Inflammatory macrophage (primary cell): ENCODE measurements at regions not wholly inside any gene's neighbourhood (a gene's known extent, or its start where the extent isn't known, plus 50 kb on each side); places are given as distances from the start of the nearest gene placed in this dataset.
"Not testable (repeated sequence)": the region's sequence is repeated elsewhere in the genome, so short reads cannot be mapped to it uniquely, and the experiment has no call there.

Experiments
- DNase-seq, 2 donors: peaks; one replicate each; pipeline ENCODE4 v3.0.0-alpha.2; 2020 to 2022

DNA sequence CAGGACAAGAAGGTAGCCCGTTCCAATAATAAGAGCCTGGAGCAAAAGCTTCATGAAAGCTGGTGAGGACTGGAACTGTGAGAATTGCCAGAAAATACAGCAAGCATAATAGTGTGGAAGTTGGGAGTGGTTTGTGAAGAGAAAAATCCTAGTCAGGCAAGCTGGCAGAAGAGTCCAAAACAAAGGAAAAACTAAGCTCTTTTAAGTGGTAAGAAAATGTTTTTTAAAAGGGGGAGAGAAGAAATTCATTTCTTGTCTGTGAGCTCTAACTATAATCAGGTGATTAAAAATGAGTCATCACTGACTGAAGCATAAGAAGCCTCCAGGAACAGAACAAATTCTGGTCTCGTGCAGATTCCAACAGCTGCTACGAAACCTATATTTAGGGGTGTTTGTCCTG, 102.6 kb downstream of the CAAP1 start:
- DNase-seq, result no peak

DNA sequence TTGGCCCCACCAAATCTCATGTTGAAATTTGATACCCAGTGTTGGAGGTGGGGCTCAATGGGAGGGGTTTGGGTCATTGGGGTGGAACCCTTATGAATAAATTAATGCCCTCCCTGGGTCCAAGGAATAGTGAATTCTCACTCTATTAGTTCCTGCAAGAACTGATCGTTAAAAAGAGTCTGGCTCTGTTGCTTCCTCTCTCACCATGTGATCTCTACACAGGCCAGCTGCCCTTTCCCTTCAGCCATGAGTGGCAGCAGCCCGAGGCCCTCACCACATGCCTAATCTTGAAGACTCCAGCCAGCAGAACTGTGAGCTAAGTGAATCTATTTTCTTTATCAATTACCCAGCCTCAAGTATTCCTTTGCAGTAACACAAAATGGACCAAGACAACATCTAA, 106.0 kb downstream of the CAAP1 start:
- DNase-seq, result no peak

DNA sequence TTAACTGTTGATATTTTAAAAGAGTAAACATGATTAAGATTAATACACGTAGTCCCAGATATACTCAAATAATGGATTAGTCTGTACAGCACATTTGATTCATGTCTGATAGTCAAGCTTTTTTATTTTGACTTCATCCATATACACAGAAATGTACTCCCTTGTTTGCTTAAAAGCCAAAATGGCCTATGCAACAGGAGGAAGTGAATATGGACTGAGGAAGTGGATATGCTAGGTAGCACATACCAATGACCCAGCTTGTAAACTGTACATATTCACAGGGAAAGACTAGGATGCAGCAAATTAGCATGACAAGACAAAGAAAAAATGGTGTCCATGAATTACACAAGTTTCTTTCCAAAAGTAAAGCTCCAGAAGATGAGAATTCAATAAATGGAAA, 109.7 kb downstream of the CAAP1 start:
- DNase-seq, result no peak

DNA sequence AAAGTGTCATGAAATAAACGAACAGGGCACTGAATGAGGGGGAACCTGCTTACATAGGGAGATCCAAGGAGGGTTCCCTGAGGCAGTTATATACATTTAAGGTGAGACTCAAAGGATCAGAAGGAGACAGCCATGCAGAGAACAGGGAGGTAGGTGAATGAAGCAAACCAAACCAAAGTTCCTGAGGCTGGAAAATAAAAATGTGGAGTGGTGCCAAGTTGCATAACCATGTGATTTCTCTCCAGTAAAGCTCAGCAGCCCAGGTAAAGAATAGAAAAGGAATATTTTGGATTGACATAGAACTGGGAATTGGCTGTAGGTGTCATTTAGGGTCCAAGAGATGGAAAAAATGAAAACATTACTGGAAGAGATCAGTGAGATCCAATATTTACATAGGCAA, 110.7 kb downstream of the CAAP1 start:
- no peak for DNase-seq

DNA sequence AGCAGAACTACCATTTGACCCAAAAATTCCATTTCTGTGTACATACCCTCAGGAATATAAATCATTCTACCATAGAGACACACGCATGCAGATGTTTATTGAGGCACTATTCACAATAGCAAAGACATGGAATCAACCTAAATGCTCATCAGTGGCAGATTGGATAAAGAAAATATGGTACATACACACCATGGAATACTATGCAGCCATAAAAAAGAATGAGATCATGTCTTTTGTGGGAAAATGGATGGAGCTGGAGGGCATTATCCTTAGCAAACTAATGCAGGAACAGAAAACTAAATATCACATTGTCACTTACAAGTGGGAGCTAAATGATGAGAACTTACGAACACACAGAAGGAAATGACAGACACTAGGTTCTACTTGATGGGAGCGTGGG, 112.3 kb downstream of the CAAP1 start:
- not testable (repeated sequence) for DNase-seq

DNA sequence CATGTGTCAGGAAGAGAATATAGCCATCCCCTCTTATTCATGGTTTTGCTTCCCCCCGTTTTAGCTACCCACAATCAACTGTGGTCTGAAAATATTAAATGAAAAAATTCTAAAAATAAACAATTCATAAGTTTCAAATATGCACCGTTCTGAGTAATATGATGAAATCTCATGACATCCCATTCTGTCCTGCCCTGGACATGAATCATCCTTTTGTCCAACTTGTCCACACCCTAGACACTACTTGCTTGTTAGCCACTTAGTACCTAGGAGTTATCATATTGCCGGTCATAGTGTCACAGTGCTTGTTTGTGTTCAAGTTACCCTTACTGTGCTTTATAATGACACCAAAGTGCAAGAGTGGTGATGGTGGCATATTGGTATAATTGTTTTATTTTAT, 113.5 kb downstream of the CAAP1 start:
- DNase-seq, result no peak

DNA sequence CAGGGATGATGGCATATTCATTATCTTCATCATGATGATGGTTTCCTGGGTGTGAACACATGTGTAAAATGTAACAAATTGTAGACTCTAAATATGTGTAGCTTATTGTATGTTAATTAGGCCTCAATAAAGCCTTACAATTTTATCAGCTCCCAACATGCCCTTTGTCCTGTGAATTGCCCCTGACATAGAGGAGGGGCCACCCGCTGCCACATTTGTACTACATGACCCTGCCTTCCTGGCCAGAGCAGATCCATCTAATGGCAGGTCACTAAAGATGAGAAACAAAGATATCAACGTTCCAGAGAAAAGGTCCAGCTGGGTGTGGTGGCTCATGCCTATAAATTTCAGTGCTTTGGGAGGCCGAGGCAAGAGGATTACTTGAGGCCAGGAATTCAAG, 117.2 kb downstream of the CAAP1 start:
- DNase-seq, result no peak

DNA sequence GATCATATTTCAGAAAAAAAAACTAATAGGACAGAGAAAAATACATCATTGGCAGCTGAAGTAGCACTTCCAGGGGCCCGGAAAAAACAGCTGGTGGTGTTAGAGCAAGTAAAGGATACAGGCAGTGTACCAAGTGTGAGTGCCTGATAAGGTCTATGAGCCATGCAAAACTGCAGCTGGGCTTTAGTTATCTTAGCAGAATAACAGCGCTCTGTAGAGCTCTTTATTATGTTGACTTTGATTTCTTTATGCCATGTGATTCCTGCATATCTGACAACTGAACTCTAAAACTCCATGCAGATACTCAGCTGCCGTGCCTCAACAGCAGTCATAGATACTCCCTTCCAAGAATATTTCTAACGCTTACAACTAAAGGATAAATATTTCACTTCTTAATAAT, 119.5 kb downstream of the CAAP1 start:
- DNase-seq, result no peak

DNA sequence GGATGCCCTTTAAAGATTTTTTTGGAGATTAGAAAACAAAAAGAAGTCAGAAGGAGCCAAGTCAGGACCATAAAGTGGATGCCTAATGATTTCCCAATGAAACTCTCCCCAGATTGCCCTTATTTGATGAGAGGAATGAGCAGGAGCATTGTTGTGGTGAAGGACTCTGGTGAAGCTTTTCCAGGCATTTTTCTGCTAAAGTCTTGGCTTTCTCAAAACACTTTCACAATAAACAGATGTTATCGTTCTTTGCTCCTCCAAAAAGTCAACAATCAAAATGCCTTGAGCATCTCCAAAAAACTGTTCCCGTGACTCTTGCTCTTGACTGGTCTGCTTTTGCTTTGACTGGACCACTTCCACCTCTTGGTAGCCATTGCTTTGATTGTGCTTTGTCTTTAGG, 121.8 kb downstream of the CAAP1 start:
- DNase-seq, result no peak

DNA sequence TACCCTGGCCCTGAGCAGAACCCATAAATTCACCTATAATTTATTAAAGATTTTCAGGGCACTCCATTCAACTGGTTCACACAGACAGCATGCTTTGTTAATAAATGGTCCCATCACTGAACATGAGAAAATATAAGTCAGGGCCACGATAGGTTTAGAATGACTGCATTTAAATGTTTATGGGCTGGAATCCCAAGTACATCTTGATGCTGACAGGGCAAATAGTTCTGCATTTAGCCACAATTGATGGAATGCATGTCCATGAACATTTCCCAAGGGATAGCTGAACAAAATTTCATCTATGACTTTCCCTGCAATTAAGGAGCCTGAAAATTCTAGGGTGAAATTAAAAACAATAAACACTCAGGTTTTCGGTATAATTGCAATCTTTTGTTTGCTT, 124.5 kb downstream of the CAAP1 start:
- DNase-seq, result no peak

DNA sequence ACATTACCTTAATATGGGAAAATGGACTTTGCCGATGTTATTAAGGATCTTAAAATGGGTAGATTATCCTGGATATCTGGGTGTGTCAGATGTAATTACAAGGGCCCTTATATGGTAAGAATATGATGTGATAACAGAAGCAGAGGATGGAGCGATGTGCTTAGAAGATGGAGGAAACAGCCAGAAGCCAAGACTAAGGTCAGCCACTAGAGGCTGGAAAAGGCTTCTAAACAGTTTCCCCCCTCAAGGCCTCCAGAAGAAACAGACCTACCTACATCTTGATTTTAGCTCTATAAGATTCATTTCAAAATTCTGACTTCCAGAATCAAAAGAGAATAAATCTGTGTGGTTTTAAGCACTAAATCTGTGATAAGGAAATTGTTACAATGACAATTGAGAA, 131.9 kb downstream of the CAAP1 start:
- DNase-seq, result no peak

DNA sequence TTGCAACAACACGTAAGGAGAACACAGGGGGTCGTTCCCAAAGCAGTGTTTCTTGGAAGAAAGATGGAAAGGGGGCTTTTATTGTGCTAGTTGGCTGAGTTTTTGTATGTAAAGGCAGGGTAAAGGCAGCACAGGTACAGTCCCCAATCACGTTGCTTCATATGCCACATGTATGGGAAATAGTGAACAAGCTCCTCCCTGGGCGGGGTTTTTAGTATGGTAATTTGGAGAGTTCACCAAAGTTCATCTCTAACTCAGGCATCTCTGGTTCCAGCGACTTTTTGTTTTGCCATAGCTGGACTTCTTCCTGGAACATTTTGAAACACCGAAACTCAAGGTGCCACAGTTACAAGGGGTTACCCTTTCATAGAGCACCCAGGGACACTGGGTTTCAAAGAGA, 133.9 kb downstream of the CAAP1 start:
- DNase-seq, result no peak

DNA sequence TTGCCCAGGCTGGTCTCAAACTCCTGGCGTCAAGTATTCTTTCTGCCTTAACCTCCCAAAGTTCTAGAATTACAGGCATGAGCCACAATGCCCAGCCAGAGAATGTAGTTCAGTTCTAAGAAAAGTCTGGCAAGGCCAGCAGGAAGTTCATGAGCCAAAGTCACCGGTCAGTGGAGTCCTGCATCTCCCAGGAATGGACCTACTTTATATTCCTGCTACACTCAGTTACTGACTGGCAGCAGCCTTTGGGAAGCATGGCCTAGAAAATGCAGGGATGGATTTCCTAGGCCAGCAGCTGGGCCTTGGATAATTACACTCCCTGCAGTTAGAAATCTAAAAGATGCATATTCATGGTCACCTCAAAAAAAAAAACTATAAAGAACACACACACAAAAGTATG, 135.7 kb downstream of the CAAP1 start:
- no peak for DNase-seq

DNA sequence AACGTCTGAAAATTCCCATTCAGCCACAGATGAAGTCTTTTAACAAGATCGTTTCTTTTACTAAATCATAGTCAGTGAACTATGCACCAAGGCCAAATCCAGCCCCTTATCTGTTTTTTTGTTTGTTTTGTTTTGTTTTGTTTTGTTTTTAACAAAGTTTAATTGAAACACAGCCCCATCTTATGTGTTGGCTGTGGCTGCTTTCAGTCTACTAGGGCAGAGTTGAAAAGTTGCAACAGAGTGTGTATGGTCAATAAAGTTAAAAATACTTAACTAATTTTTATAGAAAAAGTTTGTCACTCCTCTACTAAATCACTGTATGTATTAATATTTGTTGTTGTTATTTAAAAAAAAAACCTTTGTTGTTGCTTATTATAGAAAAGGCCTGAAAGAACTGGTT, 137.1 kb downstream of the CAAP1 start:
- DNase-seq, result no peak

DNA sequence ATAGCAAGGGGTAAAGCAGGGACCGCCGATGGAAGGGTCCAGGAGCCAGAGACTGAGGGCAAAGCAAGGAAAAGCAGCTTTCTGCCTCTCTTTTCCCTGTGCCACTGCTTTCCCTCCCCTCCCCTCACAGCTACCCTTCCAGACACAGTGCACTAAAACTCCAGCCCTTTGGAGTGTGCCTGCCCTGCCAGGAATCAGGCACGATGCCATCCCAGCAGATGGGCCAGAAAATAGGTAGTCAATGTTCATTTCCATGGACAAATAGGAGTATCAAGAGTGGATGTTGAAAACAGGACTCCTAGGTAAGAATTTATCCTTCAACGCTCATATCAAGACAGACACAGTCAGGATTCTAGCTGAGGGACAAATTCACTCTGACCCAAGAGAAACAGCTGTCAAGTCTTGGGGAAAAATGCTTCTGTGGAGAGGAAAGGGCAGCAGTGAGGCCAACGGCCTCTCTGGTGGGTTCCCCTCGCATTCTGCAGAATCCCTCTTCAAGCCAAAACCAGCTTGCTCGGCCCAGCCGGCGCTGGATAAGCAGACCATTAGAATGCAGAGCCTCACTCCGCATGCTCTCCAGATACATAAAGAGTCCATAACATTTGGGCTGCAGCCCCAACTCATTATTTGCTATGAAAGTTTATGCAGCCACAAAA, 138.0 kb downstream of the CAAP1 start:
- DNase-seq, result no peak

DNA sequence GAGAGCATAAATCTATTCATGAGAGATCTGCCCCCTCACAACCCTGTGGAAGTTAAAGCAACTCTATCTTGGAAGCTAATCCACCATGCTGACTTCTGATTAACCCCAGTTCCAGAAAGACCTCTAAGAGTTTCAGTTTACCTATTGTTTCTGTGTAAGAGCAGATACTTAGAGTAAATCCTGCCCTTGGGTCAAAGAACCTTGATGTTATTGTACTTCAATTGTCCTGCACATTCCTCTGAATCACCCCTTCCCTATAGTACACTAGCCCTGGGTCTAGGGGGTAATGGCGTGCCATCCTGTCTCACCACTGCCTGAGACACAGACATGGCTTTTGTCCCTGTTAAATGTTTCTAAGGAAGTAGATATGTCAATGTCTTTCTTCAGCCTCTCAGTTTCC, 138.6 kb downstream of the CAAP1 start:
- no peak for DNase-seq

DNA sequence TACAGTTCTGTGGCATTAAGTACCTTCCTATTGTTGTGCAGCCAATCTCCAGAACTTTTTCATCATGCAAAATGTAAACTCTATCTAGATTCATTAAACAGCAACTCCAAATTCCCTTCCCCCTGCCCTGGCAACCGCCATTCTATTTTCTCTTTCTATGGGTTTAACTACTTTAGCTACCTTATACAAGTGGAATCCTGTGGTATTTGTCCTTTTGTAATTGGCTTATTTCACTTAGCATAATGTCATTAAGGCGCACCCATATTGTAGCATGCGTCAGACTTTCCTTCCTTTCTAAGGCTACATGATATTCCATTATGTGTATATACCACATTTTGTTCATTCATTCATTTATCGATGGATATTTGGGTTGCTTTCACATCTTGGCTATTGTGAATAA, 142.4 kb downstream of the CAAP1 start:
- DNase-seq, result no peak

DNA sequence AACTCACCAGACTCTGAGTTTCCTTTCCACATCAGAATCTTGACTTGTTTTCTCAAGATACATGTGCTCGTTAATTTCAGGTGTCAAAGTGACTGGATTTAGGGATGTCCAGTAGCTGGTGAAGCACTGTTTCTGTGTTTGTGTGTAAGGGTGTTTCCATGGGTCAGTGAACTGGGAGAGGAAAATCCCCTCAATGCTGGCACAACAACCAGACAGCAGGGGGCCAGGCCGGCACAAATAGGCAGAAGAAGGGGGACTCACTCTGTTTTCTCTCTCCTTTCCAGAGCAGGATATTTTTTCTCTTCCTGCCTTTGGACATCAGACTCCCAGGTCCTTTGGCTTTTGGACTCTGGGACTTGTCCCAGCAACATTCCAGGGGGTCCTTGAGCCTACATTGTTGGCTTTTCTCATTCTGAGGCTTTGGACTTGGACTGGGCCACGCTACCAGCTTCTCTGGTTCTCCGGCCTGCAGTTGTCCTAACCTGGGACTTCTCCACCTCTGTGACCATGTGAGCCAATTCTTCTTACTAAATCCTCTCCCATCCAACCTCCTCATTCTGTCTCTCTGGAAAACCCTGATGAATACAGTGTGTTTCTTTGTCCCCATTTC, 144.0 kb downstream of the CAAP1 start:
- DNase-seq, result no peak

DNA sequence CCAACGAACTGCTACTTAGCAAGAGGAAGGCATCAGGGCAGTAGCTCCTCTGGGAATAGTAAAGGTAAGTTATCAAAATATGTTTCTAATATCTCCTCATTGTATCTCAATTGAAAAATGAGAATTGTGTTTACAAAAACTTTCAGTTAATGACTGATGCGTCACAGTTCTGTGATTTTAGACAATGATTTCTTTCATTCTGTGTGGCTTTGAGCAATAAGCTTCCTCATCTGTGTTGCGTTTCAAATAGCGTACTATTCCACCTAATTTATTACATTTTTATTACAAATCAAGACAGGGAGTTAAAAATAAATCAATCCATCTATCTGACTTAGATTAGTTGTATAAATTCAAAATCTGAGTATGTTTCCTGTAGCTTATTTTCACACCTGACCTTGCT, 145.0 kb downstream of the CAAP1 start:
- DNase-seq, result no peak

DNA sequence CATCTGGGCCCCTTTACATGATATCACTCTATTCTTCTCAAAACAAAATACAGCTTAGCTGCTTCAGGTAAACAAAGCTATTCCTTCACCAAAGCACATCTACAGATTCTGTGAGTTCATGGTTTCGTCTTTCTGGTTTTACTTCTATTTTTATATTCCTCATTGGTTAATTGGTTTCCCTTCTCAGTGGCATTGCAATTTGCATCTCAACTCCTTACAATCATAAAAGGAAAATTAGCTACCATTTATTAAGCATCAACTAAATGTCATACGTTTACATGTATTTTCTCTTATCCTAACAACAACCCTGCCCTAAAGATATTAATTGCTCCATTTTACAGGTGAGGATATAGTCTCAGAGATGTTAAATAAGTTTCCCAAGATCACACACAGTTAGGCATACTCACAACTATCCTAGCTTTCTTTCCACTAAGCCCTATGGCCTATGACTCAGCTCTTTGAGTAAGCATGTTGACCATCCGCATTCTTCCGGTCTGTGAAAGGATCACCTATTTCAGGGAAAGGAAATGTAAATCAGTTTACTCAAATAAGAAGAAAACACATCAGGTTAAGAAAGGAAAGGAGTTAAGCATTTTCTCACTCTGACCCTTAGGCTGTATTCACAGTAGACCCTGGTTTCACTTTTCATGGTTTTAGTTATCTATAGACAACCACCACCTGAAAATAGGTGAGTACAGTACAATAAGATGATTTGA, 146.1 kb downstream of the CAAP1 start:
- DNase-seq, result no peak

DNA sequence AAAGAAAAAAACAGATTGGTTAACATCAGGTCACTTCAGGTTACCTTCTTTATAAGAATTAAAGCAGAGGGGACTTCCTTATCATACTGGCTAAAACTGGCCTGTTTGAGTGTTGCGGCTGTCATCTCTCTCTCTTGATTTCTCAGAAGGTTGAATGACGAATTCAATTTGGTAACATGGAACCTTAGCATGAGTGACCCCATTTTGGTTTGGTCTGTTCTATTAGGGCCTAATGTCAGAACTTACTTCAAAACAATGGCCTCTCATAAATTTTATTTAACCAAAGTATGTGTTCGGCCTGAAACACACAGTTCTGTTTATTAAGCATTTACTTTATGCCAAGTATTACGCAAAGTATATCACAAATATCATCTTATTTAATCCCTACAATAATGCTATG, 147.5 kb downstream of the CAAP1 start:
- no peak for DNase-seq

DNA sequence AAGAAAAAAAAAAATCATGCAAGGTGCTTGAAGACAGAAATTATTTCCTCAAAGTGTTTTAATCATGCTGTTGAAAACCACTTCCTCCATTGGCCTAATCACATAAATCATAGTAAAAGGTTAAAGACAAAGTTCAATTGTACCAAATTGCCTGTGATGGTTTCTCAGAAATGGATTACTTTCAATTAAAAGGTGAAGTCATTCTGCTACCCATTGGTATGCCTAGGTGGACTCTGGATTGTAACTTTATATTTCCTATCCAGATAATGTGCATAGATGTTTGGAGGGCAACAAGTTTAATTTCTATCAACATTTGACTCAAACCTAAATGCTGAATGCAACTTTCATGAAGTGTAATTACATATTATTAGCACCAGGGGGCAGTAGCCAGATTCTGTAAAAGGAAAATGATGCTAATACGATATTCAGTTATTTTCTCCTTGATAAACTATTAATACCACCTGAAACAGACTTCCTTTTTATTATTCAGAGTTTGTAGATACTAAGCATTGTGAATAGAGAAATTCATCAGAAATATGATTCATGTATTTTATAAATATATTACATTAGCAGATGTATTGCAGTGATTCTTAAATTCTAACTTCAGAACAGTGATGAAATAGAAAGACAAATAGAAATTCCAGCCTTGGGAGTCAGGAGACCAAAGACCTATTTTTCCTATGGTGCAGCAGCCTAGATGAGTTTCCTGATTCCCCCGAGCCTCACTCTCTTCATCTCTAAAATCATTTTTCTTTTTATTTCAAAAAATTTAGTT, 148.2 kb downstream of the CAAP1 start:
- DNase-seq, result peak; percentile 8 to 39

DNA sequence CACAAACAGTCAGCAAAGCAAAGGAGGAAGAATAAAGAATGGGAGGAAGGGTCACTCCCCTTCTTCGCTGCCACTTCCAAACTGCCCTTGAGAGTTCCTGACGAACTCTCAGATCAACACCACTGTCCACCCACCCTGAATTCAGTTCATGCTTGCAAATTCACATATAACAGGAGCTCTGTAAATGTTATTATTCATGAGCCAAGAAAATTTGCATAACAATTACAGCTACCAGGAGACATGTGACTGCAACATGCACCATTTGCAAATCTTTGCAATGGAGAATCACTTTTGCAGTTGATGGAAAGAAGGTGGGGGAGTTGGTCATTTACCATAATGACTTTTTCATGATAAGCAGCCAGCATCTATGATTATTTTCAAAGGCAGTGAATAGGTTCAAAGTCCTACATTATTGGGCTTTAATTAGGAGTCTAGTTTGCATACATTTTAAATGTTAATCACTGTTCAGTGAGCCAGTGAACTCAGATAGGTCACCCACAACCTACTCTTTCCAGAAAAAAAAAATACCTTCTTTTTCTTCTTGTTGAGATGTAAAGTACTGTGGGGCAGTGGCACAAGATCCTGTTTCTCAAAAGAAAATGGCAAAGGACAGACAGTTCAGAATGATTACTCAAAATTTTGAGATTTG, 149.7 kb downstream of the CAAP1 start:
- DNase-seq, result no peak
